Gastrocnemius medialis (tissue), 4 donors: ENCODE measurements at regions not wholly inside any gene's neighbourhood (a gene's known extent, or its start where the extent isn't known, plus 50 kb on each side); places are given as distances from the start of the nearest gene placed in this dataset.

ENCODE experiments used
- ATAC-seq, 2 donors: fragments of 150-250 bp; one replicate each; pipeline ENCODE4 v1.9.1; 2016
- DNase-seq, 2 donors: peaks; one replicate each; pipeline ENCODE4 v3.0.0-alpha.2; 2019
- H3K27ac ChIP-seq, 4 donors: fragments of 200-600 bp; sonication (generic); 1 replicate in 1 of 4; 2 replicates in 3 of 4; pipeline ENCODE4 v1.5.1; 2016 to 2018; ENCODE audit warnings: mild to moderate bottlenecking in 2 of 4, moderate library complexity in 1 of 4
- H3K27me3 ChIP-seq, 3 donors: fragments of 200-600 bp; sonication (generic) in 2 of 3; 1 replicate in 1 of 3; 2 replicates in 2 of 3; pipeline versions ENCODE4 v1.5.1 to v1.6.0; 2016 to 2019; ENCODE audit warnings: mild to moderate bottlenecking in 1 of 3, moderate library complexity in 1 of 3
- H3K36me3 ChIP-seq, 2 donors: fragments of 200-600 bp; sonication (generic) in 1 of 2; one replicate each; pipeline ENCODE4 v1.5.1; 2017 to 2018
- H3K4me1 ChIP-seq, 2 donors: fragments of 200-600 bp; sonication (generic) in 1 of 2; one replicate each; pipeline ENCODE4 v1.5.1; 2016 to 2017; ENCODE audit warnings: mild to moderate bottlenecking in 2 of 2
- H3K4me3 ChIP-seq, 4 donors: fragments of 200-600 bp; sonication (generic) in 3 of 4; 1 replicate in 1 of 4; 2 replicates in 3 of 4; pipeline ENCODE4 v1.5.1; 2016 to 2019; ENCODE audit warnings: mild to moderate bottlenecking in 2 of 4
- H3K9me3 ChIP-seq, 3 donors: fragments of 200-600 bp; sonication (generic) in 2 of 3; 1 replicate in 1 of 3; 2 replicates in 2 of 3; pipeline ENCODE4 v1.5.1; 2016 to 2019
- POLR2A ChIP-seq, 2 donors: fragments of 450-650 bp; IDR thresholded peaks; one replicate each; pipeline ENCODE4 v1.6.1; 2017; ENCODE audit warnings: antibody characterized with exemption in 2 of 2, mild to moderate bottlenecking in 2 of 2, moderate library complexity in 2 of 2
- in situ Hi-C, 4 donors: fragments of 200-750 bp; cut with MboI; loops; one replicate each; pipeline versions ENCODE4 v1.15.0 to v1.8.0; 2017; ENCODE audit warnings: low sequenced_read_pairs in 4 of 4
- intact Hi-C: fragments of 100-400 bp; cut with DNase I; formaldehyde crosslinking; loops from one replicate; pipeline ENCODE4 v1.15.1; 2023; ENCODE audit warnings: low total_unique reads
- TF ChIP-seq, protein P1 (sequence below), 5 experiments: fragments of 450-650 bp in 3 of 5; fragments of 200-600 bp in 2 of 5; sonication (generic) in 2 of 5; IDR thresholded peaks in 4 of 5; conservative IDR thresholded peaks in 1 of 5; 1 replicate in 4 of 5; 2 replicates in 1 of 5; pipeline ENCODE4 v1.5.1; 2016 to 2019; ENCODE audit warnings: antibody characterized with exemption in 5 of 5, mild to moderate bottlenecking in 3 of 5, moderate library complexity in 3 of 5

GRCh38 chr2:120887320-120887697, 151.6 kb downstream of the GLI2 start:
- no peaks in the 10 kb centered on the region for H3K27me3 ChIP-seq
- in situ Hi-C loops = no loop called here
- no peaks in the 10 kb centered on the region for H3K36me3 ChIP-seq
- TF ChIP-seq, protein P1, sequence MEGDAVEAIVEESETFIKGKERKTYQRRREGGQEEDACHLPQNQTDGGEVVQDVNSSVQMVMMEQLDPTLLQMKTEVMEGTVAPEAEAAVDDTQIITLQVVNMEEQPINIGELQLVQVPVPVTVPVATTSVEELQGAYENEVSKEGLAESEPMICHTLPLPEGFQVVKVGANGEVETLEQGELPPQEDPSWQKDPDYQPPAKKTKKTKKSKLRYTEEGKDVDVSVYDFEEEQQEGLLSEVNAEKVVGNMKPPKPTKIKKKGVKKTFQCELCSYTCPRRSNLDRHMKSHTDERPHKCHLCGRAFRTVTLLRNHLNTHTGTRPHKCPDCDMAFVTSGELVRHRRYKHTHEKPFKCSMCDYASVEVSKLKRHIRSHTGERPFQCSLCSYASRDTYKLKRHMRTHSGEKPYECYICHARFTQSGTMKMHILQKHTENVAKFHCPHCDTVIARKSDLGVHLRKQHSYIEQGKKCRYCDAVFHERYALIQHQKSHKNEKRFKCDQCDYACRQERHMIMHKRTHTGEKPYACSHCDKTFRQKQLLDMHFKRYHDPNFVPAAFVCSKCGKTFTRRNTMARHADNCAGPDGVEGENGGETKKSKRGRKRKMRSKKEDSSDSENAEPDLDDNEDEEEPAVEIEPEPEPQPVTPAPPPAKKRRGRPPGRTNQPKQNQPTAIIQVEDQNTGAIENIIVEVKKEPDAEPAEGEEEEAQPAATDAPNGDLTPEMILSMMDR (IDR thresholded peaks at IDR 0.05 in 4 of 5, conservative IDR thresholded peaks at IDR 0.05 in 1 of 5) = no peak
- TF ChIP-seq POLR2A (IDR thresholded peaks at IDR 0.05) = no peak
- H3K4me1 ChIP-seq = peaks cover 46 to 53% of the 10 kb centered on the region in 2 donors
- H3K9me3 ChIP-seq = no peaks in the 10 kb centered on the region
- DNase-seq = no peak
- ATAC-seq = peak in 1 of 2 donors; percentile 15
- H3K27ac ChIP-seq = peak overlapping the region; percentile 78 to 87 (median 84)
- H3K4me3 ChIP-seq = no peak overlapping the region
- intact Hi-C loops = loop anchor here (5.0 to 10.0 kb wide), 2 partner anchors 45 to 307 kb away; no protein-coding TSS in a partner anchor

DNA sequence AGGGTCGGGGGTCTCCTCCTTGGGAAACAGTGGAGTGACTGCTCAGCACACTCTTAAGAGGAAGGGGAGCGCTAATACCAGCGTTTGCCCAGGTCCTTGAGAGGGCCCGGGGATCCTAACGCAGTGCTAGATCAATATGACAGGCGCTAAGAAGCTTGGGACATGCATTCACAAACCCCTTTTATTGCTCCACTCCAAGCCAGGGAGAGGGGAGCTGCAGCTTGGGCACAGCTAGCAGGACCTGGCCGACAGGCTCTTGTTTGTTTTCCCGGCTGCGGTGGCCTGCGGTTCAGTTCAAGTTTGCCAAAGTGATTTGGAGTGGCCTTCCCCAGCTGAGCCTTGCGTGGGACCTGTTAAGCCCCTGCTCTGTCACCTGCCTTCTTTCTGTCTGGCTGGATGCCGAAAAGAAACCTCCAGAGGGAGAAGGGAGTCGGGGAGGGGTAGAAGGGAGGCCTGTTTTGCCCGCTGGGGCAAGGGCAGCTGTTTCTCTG, 152.1 kb downstream of the GLI2 start:
- ATAC-seq (peak; percentile 30 to 47), DNase-seq (peak; percentile 60 to 64)
- Histone ChIP-seq H3K27ac (peak overlapping the region; percentile 78 to 87 (median 84)), H3K27me3 (no peaks in the 10 kb centered on the region), H3K4me3 (no peak overlapping the region), H3K4me1 (peaks cover 47 to 55% of the 10 kb centered on the region in 2 donors), H3K9me3 (no peaks in the 10 kb centered on the region), H3K36me3 (no peaks in the 10 kb centered on the region)
- TF ChIP-seq POLR2A (IDR thresholded peaks at IDR 0.05) = no peak
- TF ChIP-seq, protein P1 (IDR thresholded peaks at IDR 0.05 in 4 of 5, conservative IDR thresholded peaks at IDR 0.05 in 1 of 5) = no peak
- intact Hi-C loops (loop anchor here (5.0 to 10.0 kb wide), 2 partner anchors 45 to 307 kb away; no protein-coding TSS in a partner anchor), in situ Hi-C loops (no loop called here)

DNA sequence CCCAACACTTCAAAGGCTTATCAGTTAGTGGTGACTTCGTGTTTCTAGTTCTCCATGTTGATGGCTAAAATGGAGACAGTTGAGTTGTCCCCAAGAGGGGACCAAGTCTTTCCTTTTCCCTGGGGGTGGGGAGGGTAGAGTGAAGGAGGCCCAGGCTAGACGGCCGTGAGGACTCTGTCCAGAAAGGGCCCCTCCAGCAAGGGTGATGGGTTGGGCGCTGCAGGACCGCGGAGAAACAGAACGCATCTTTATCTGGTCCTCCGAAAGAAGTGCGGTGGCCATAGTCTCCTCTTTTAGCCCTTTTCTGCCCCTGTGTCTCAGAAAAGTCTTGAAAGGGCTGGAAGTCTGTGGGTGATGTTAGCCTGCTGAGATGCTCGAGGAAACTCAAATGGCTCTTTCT, 153.2 kb downstream of the GLI2 start:
- no peak for ATAC-seq
- H3K4me1 ChIP-seq = peaks cover 58 to 65% of the 10 kb centered on the region in 2 donors
- no peaks in the 10 kb centered on the region for H3K9me3 ChIP-seq
- no peak overlapping the region for H3K4me3 ChIP-seq
- DNase-seq = no peak
- intact Hi-C loops (loop anchor here (5.0 to 10.0 kb wide), 2 partner anchors 43 to 306 kb away; no protein-coding TSS in a partner anchor), in situ Hi-C loops (no loop called here)
- H3K27me3 ChIP-seq = no peaks in the 10 kb centered on the region
- no peaks in the 10 kb centered on the region for H3K36me3 ChIP-seq
- peak overlapping the region; percentile 78 to 87 (median 84) for H3K27ac ChIP-seq
- no peak for TF ChIP-seq POLR2A (IDR thresholded peaks at IDR 0.05)
- TF ChIP-seq, protein P1 (IDR thresholded peaks at IDR 0.05 in 4 of 5, conservative IDR thresholded peaks at IDR 0.05 in 1 of 5) = no peak

- Histone ChIP-seq H3K27me3 (no peaks in the 10 kb centered on the region), H3K4me1 (peaks cover 61 to 71% of the 10 kb centered on the region in 2 donors), H3K27ac (peak overlapping the region in 1 of 4 donors; percentile 86), H3K4me3 (no peak overlapping the region), H3K36me3 (no peaks in the 10 kb centered on the region), H3K9me3 (no peaks in the 10 kb centered on the region)
- intact Hi-C loops (loop anchor here (5.0 to 10.0 kb wide), 2 partner anchors 42 to 305 kb away; no protein-coding TSS in a partner anchor), in situ Hi-C loops (no loop called here)
- TF ChIP-seq, protein P1 (IDR thresholded peaks at IDR 0.05 in 4 of 5, conservative IDR thresholded peaks at IDR 0.05 in 1 of 5) = no peak
- TF ChIP-seq POLR2A (IDR thresholded peaks at IDR 0.05) = no peak
- no peak for ATAC-seq
- DNase-seq = no peak
These were observed 154.3 kb downstream of the GLI2 start for GRCh38 chr2:120889936-120890335.
